ENCODE measurements at regions not wholly inside any gene's neighbourhood (a gene's known extent, or its start where the extent isn't known, plus 50 kb on each side); places are given as distances from the start of the nearest gene placed in this dataset.

- Histone ChIP-seq H4K20me1 (ENCODE audit: low read depth, low read length) (no peaks in the 10 kb centered on the region), H3K9me3 (ENCODE audit: insufficient read depth, low read length) (no peaks in the 10 kb centered on the region), H3K36me3 (ENCODE audit: low read length) (no peaks in the 10 kb centered on the region), H3K4me2 (ENCODE audit: low read depth, low read length, poor library complexity, severe bottlenecking) (no peak overlapping the region), H3K27ac (ENCODE audit: low read depth, low read length) (no peak overlapping the region), H3K79me2 (ENCODE audit: insufficient read depth, low read length) (no peaks in the 10 kb centered on the region), H3K9me2 (replicated peaks; ENCODE audit: insufficient read depth, low read length) (no peaks in the 10 kb centered on the region), H3K4me3 (ENCODE audit: insufficient read depth, low read length, poor library complexity, severe bottlenecking) (no peak overlapping the region), H3K9ac (ENCODE audit: low read length) (no peak overlapping the region), H3K27me3 (ENCODE audit: low read length) (no peaks in the 10 kb centered on the region), H3F3A (ENCODE audit: insufficient read depth) (no peaks in the 10 kb centered on the region), H2AFZ (ENCODE audit: low read depth, low read length, severe bottlenecking) (no peak overlapping the region)
- no peak for TF ChIP-seq CTCF (IDR thresholded peaks at IDR 0.05; ENCODE audit: insufficient read depth, low read length, poor library complexity, severe bottlenecking)
- TF ChIP-seq EZH2phosphoT487 (conservative IDR thresholded peaks at IDR 0.05; ENCODE audit: low read length): no peak
These were observed 67.3 kb upstream of the UPP2 start for GRCh38 chr2:158034198-158034866.

- Histone ChIP-seq H3K4me2 (ENCODE audit: low read depth, low read length, poor library complexity, severe bottlenecking) (no peak overlapping the region), H3K9me2 (replicated peaks; ENCODE audit: insufficient read depth, low read length) (no peaks in the 10 kb centered on the region), H3K27me3 (ENCODE audit: low read length) (no peaks in the 10 kb centered on the region), H4K20me1 (ENCODE audit: low read depth, low read length) (no peaks in the 10 kb centered on the region), H3K27ac (ENCODE audit: low read depth, low read length) (no peak overlapping the region), H3K9ac (ENCODE audit: low read length) (no peak overlapping the region), H2AFZ (ENCODE audit: low read depth, low read length, severe bottlenecking) (no peak overlapping the region), H3K36me3 (ENCODE audit: low read length) (no peaks in the 10 kb centered on the region), H3K9me3 (ENCODE audit: insufficient read depth, low read length) (no peaks in the 10 kb centered on the region), H3K4me3 (ENCODE audit: insufficient read depth, low read length, poor library complexity, severe bottlenecking) (no peak overlapping the region), H3K79me2 (ENCODE audit: insufficient read depth, low read length) (no peaks in the 10 kb centered on the region), H3F3A (ENCODE audit: insufficient read depth) (no peaks in the 10 kb centered on the region)
- no peak for TF ChIP-seq EZH2phosphoT487 (conservative IDR thresholded peaks at IDR 0.05; ENCODE audit: low read length)
These were observed 70.3 kb upstream of the UPP2 start for GRCh38 chr2:158031371-158031770.

- TF ChIP-seq CTCF (IDR thresholded peaks at IDR 0.05; ENCODE audit: insufficient read depth, low read length, poor library complexity, severe bottlenecking): no peak
- no peak for TF ChIP-seq EZH2phosphoT487 (conservative IDR thresholded peaks at IDR 0.05; ENCODE audit: low read length)
- H3F3A ChIP-seq (ENCODE audit: insufficient read depth): no peaks in the 10 kb centered on the region
- no peak overlapping the region for H3K9ac ChIP-seq (ENCODE audit: low read length)
- H2AFZ ChIP-seq (ENCODE audit: low read depth, low read length, severe bottlenecking): no peak overlapping the region
- no peaks in the 10 kb centered on the region for H4K20me1 ChIP-seq (ENCODE audit: low read depth, low read length)
- no peaks in the 10 kb centered on the region for H3K9me2 ChIP-seq (replicated peaks; ENCODE audit: insufficient read depth, low read length)
- no peaks in the 10 kb centered on the region for H3K36me3 ChIP-seq (ENCODE audit: low read length)
- H3K4me3 ChIP-seq (ENCODE audit: insufficient read depth, low read length, poor library complexity, severe bottlenecking): no peak overlapping the region
- H3K27me3 ChIP-seq (ENCODE audit: low read length): no peaks in the 10 kb centered on the region
- no peak overlapping the region for H3K27ac ChIP-seq (ENCODE audit: low read depth, low read length)
- H3K4me2 ChIP-seq (ENCODE audit: low read depth, low read length, poor library complexity, severe bottlenecking): no peak overlapping the region
- H3K79me2 ChIP-seq (ENCODE audit: insufficient read depth, low read length): no peaks in the 10 kb centered on the region
- no peaks in the 10 kb centered on the region for H3K9me3 ChIP-seq (ENCODE audit: insufficient read depth, low read length)
These were observed 76.2 kb upstream of the UPP2 start for GRCh38 chr2:158025255-158025996.

Data from SU-DHL-6 (cell line).